ENCODE measurements at regions not wholly inside any gene's neighbourhood (a gene's known extent, or its start where the extent isn't known, plus 50 kb on each side); places are given as distances from the start of the nearest gene placed in this dataset.

DNA sequence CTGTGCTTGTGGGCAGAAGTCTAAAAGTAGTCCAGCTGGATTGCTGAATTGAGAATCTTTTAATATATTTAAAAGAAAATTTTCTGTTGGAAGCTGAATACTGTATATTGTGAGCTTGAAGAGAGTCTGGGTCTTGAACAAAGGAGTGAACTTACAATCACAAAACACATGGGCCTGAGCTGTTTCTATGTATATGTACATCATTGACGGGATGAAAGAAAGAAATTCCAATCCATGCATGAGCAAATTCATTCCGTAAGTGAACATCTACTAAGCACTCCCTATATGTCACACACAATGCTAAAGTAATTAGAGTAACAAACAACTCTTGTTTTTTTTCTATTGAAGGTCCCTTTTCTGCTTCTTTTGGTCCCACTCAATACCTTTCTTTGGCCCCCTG, 331.0 kb downstream of the HS3ST1 start:
- no peaks in the 10 kb centered on the region for H3K4me1 ChIP-seq (ENCODE audit: insufficient read depth, low read length, severe bottlenecking)
- H3K27me3 ChIP-seq (ENCODE audit: insufficient read depth, low read length), result no peaks in the 10 kb centered on the region
- no peak overlapping the region for H3K27ac ChIP-seq (ENCODE audit: low read depth, low read length, poor library complexity, severe bottlenecking)
- H3K79me2 ChIP-seq (ENCODE audit: insufficient read depth, low read length), result no peaks in the 10 kb centered on the region
- no peaks in the 10 kb centered on the region for H4K20me1 ChIP-seq (ENCODE audit: insufficient read depth, low read length)
- no peaks in the 10 kb centered on the region for H3F3A ChIP-seq (ENCODE audit: insufficient read depth, low read length)
- no peak overlapping the region for H3K9ac ChIP-seq (ENCODE audit: low read length)
- no peaks in the 10 kb centered on the region for H3K9me3 ChIP-seq (ENCODE audit: low read length)
- H3K4me2 ChIP-seq (ENCODE audit: low read length), result no peak overlapping the region
- H3K4me3 ChIP-seq (ENCODE audit: low read depth, low read length, poor library complexity, severe bottlenecking), result no peak overlapping the region
- no peak for TF ChIP-seq EZH2 (IDR thresholded peaks at IDR 0.05; ENCODE audit: borderline replicate concordance, low read length)
- TF ChIP-seq, protein P1, sequence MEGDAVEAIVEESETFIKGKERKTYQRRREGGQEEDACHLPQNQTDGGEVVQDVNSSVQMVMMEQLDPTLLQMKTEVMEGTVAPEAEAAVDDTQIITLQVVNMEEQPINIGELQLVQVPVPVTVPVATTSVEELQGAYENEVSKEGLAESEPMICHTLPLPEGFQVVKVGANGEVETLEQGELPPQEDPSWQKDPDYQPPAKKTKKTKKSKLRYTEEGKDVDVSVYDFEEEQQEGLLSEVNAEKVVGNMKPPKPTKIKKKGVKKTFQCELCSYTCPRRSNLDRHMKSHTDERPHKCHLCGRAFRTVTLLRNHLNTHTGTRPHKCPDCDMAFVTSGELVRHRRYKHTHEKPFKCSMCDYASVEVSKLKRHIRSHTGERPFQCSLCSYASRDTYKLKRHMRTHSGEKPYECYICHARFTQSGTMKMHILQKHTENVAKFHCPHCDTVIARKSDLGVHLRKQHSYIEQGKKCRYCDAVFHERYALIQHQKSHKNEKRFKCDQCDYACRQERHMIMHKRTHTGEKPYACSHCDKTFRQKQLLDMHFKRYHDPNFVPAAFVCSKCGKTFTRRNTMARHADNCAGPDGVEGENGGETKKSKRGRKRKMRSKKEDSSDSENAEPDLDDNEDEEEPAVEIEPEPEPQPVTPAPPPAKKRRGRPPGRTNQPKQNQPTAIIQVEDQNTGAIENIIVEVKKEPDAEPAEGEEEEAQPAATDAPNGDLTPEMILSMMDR (IDR thresholded peaks at IDR 0.05; ENCODE audit: low read length), result no peak
- no peaks in the 10 kb centered on the region for H3K9me2 ChIP-seq (ENCODE audit: low read depth, low read length)
- no peak overlapping the region for H2AFZ ChIP-seq (ENCODE audit: low read length)
- no peaks in the 10 kb centered on the region for H3K36me3 ChIP-seq (ENCODE audit: insufficient read depth, low read length)

DNA sequence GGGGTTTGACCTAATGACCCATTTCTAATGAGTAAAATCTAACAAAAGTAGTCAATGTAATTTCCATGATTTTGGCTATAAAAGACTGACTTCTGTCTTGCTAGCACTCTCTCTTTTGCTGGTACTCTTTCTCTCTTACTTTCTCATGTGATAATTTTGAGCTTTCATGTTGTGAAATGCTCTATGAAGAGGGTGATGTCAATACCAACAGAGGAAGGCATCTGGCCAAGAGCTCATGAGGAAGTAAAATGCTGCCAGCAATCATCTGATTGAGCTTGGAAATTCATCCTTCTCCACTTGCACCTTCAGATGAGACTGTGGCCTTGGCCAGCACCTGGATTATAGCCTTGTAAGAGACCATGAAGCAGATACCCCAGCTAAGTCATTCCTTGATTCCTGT, 347.7 kb downstream of the HS3ST1 start:
- Histone ChIP-seq H3K4me1 (ENCODE audit: insufficient read depth, low read length, severe bottlenecking) (no peaks in the 10 kb centered on the region), H3K4me3 (ENCODE audit: low read depth, low read length, poor library complexity, severe bottlenecking) (no peak overlapping the region), H3K27me3 (ENCODE audit: insufficient read depth, low read length) (no peaks in the 10 kb centered on the region), H3K79me2 (ENCODE audit: insufficient read depth, low read length) (no peaks in the 10 kb centered on the region), H2AFZ (ENCODE audit: low read length) (no peak overlapping the region), H3F3A (ENCODE audit: insufficient read depth, low read length) (no peaks in the 10 kb centered on the region), H3K36me3 (ENCODE audit: insufficient read depth, low read length) (no peaks in the 10 kb centered on the region), H4K20me1 (ENCODE audit: insufficient read depth, low read length) (no peaks in the 10 kb centered on the region), H3K27ac (ENCODE audit: low read depth, low read length, poor library complexity, severe bottlenecking) (no peak overlapping the region), H3K9ac (ENCODE audit: low read length) (no peak overlapping the region), H3K9me3 (ENCODE audit: low read length) (no peaks in the 10 kb centered on the region), H3K4me2 (ENCODE audit: low read length) (no peak overlapping the region), H3K9me2 (ENCODE audit: low read depth, low read length) (no peaks in the 10 kb centered on the region)
- TF ChIP-seq EZH2 (IDR thresholded peaks at IDR 0.05; ENCODE audit: borderline replicate concordance, low read length), result no peak
- TF ChIP-seq, protein P1 (IDR thresholded peaks at IDR 0.05; ENCODE audit: low read length), result no peak

DNA sequence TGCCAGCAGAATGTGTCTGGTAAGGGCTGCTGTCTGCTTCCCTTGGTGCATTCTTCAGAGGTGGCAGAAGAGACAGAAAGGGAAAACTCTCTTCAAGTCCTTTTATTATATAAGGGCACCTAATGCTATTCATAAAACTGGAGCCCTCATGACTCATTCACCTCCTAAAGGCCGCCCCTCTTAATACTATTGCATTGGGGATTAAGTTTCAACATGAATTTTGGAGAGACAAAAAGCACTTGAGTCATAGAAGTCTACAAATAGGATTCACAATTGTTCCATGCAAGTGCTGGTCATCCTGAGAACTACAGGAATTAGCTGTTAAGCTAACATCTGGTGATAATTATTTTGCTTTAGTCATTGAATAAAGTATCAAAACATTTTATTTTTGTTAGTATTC, 349.5 kb downstream of the HS3ST1 start:
- H3K9me3 ChIP-seq (ENCODE audit: low read length), result no peaks in the 10 kb centered on the region

More for the DNA sequence above, 349.5 kb downstream of the HS3ST1 start:
- Histone ChIP-seq H3F3A (ENCODE audit: insufficient read depth, low read length) (no peaks in the 10 kb centered on the region), H3K9ac (ENCODE audit: low read length) (no peak overlapping the region), H3K4me2 (ENCODE audit: low read length) (no peak overlapping the region), H4K20me1 (ENCODE audit: insufficient read depth, low read length) (no peaks in the 10 kb centered on the region), H3K4me3 (ENCODE audit: low read depth, low read length, poor library complexity, severe bottlenecking) (no peak overlapping the region), H3K27me3 (ENCODE audit: insufficient read depth, low read length) (no peaks in the 10 kb centered on the region), H3K79me2 (ENCODE audit: insufficient read depth, low read length) (no peaks in the 10 kb centered on the region), H2AFZ (ENCODE audit: low read length) (no peak overlapping the region), H3K4me1 (ENCODE audit: insufficient read depth, low read length, severe bottlenecking) (no peaks in the 10 kb centered on the region), H3K9me2 (ENCODE audit: low read depth, low read length) (no peaks in the 10 kb centered on the region), H3K36me3 (ENCODE audit: insufficient read depth, low read length) (no peaks in the 10 kb centered on the region), H3K27ac (ENCODE audit: low read depth, low read length, poor library complexity, severe bottlenecking) (no peak overlapping the region)
- no peak for TF ChIP-seq EZH2 (IDR thresholded peaks at IDR 0.05; ENCODE audit: borderline replicate concordance, low read length)
- TF ChIP-seq, protein P1 (IDR thresholded peaks at IDR 0.05; ENCODE audit: low read length), result no peak

All from OCI-LY1 (cell line).